ENCODE measurements at regions not wholly inside any gene's neighbourhood (a gene's known extent, or its start where the extent isn't known, plus 50 kb on each side); places are given as distances from the start of the nearest gene placed in this dataset.

- no peak overlapping the region for H3K27ac ChIP-seq (ENCODE audit: low read depth, low read length)
- ChIA-PET RAD21 (ENCODE audit: low non-redundant PET in 1 of 2, low total read pairs in 2 of 2, uncharacterized antibody in 2 of 2, unreplicated experiment in 2 of 2) (no interaction called here), POLR2A (no interaction called here), CTCF (interaction anchor here (0.5 kb wide), 1 partner anchor 48 kb away, joined by 3 read pairs; no protein-coding TSS in a partner anchor)
- no TSS peak for BruUV-seq (replicated peaks)
- H4K20me1 ChIP-seq (ENCODE audit: insufficient read depth) = no peaks in the 10 kb centered on the region
- no peak overlapping the region for H3K4me2 ChIP-seq (ENCODE audit: low read length)
- no peaks in the 10 kb centered on the region for H3K9me2 ChIP-seq (ENCODE audit: insufficient read depth)
- H2AFZ ChIP-seq (ENCODE audit: low read depth, low read length, poor library complexity, severe bottlenecking) = no peak overlapping the region
- no peak overlapping the region for H3K4me3 ChIP-seq (replicated peaks in 1 of 2; ENCODE audit: low read depth in 1 of 2, low read length in 2 of 2)
- H3K9me3 ChIP-seq (ENCODE audit: control insufficient read depth in 1 of 2, insufficient read depth in 1 of 2, low read depth in 1 of 2, low read length in 2 of 2) = no peaks in the 10 kb centered on the region
- no peak for ATAC-seq
- no peaks in the 10 kb centered on the region for H3K4me1 ChIP-seq (ENCODE audit: control insufficient read depth in 1 of 2, insufficient read depth in 2 of 2, low read length in 2 of 2)
- no peak for DNase-seq (ENCODE audit: low read depth, low spot score)
- H3K79me2 ChIP-seq (ENCODE audit: insufficient read depth, low read length) = no peaks in the 10 kb centered on the region
- H3K36me3 ChIP-seq (ENCODE audit: control insufficient read depth in 1 of 2, insufficient read depth in 2 of 2, low read length in 2 of 2) = no peaks in the 10 kb centered on the region
- intact Hi-C loops (cut with micrococcal nuclease) = no loop called here
- no peak overlapping the region for H3K9ac ChIP-seq (ENCODE audit: low read length)
- H3K27me3 ChIP-seq (ENCODE audit: insufficient read depth, low read length) = peaks cover 15% of the 10 kb centered on the region
- no peak for TF ChIP-seq SRF (IDR thresholded peaks at IDR 0.05; ENCODE audit: low read depth)
- TF ChIP-seq CTCF (IDR thresholded peaks at IDR 0.05 in 2 of 3, conservative IDR thresholded peaks at IDR 0.05 in 1 of 3; ENCODE audit: borderline replicate concordance in 1 of 3, insufficient read depth in 1 of 3, low read depth in 2 of 3, low read length in 2 of 3) = no peak
- no peak for TF ChIP-seq ZFX (IDR thresholded peaks at IDR 0.05)
- no peak for TF ChIP-seq ELF1 (IDR thresholded peaks at IDR 0.05; ENCODE audit: borderline replicate concordance, low read depth)
- TF ChIP-seq CBX3 (IDR thresholded peaks at IDR 0.05; ENCODE audit: low read depth) = no peak
- TF ChIP-seq CEBPB (IDR thresholded peaks at IDR 0.05; ENCODE audit: low read depth) = no peak
- no peak for TF ChIP-seq TCF7L2 (IDR thresholded peaks at IDR 0.05; ENCODE audit: borderline replicate concordance, extremely low read depth, insufficient read depth, insufficient read length)
- TF ChIP-seq EZH2 (IDR thresholded peaks at IDR 0.05) = no peak
- TF ChIP-seq EZH2phosphoT487 (IDR thresholded peaks at IDR 0.05; ENCODE audit: borderline replicate concordance) = no peak
- TF ChIP-seq ZNF274 (IDR thresholded peaks at IDR 0.05; ENCODE audit: low read depth, low read length) = no peak
- TF ChIP-seq REST (IDR thresholded peaks at IDR 0.05; ENCODE audit: low read depth) = no peak
- TF ChIP-seq POLR2A (IDR thresholded peaks at IDR 0.05; ENCODE audit: borderline replicate concordance, extremely low read depth, insufficient read depth, insufficient read length) = no peak
- no peak for TF ChIP-seq YY1 (IDR thresholded peaks at IDR 0.05; ENCODE audit: extremely low read depth, insufficient replicate concordance, low read depth, low read length)
- TF ChIP-seq POLR2AphosphoS5 (IDR thresholded peaks at IDR 0.05; ENCODE audit: low read depth, low read length) = no peak
- no peak for TF ChIP-seq JUND (IDR thresholded peaks at IDR 0.05)
- no peak for TF ChIP-seq SIN3A (IDR thresholded peaks at IDR 0.05; ENCODE audit: low read depth)
- no peak for TF ChIP-seq ZBTB33 (IDR thresholded peaks at IDR 0.05; ENCODE audit: extremely low read depth, insufficient replicate concordance, low read length)
- no peak for TF ChIP-seq FOSL1 (IDR thresholded peaks at IDR 0.05; ENCODE audit: low read depth)
- no peak for TF ChIP-seq EGR1 (IDR thresholded peaks at IDR 0.05; ENCODE audit: low read depth)
Observed at GRCh38 chr4:173930329-173930967, 353.0 kb downstream of the FBXO8 start.
